K562 (cell line): ENCODE measurements at regions not wholly inside any gene's neighbourhood (a gene's known extent, or its start where the extent isn't known, plus 50 kb on each side); places are given as distances from the start of the nearest gene placed in this dataset.
"Not testable (repeated sequence)": the region's sequence is repeated elsewhere in the genome, so short reads cannot be mapped to it uniquely, and the experiment has no call there.

Experiments
- ATAC-seq: fragments of 200-7000 bp; cut with Tn5 transposase; 3 replicates; pipeline ENCODE4 v1.9.1; 2020; ENCODE audit warnings: moderate library complexity
- BruUV-seq: library from RNA; stranded (reverse); fragments of 400-500 nt; replicated peaks from 2 replicates; lab custom pipeline; 2021; lab: Mats Ljungman, UMichigan
- CTCF ChIA-PET: fragments of 300-600 bp; formaldehyde crosslinking; extraction: SDS; loops from one replicate; lab custom pipeline; 2021; ENCODE audit warnings: low intra/inter-chr PET ratio; lab: Yijun Ruan, JAX
- POLR2A ChIA-PET: fragments of 300-600, 350-650 bp; sonication (Branson Sonifier 250); formaldehyde crosslinking; extraction: SDS; loops from one replicate; lab custom pipeline; 2021; ENCODE audit warnings: antibody characterized with exemption, inconsistent platforms; lab: Yijun Ruan, JAX
- DNase-seq, 4 experiments: peaks; one replicate each; pipeline versions ENCODE4 v3.0.0 to v3.0.0-alpha.2; 2011 to 2018; ENCODE audit warnings: low spot score in 3 of 4, mixed read lengths in 3 of 4; ENCODE audit errors: extremely low read depth in 1 of 4
- FAIRE-seq: peaks from 2 replicates; lab custom pipeline; 2011; peaks lifted over from hg19 to GRCh38; lab: Jason Lieb, UNC
- H2AFZ ChIP-seq: 2 replicates; pipeline ENCODE4 v1.6.0; 2011; ENCODE audit warnings: low read depth, low read length, control low read depth, inconsistent platforms
- H3K27ac ChIP-seq: fragments of 200-600 bp; 3 replicates; pipeline ENCODE4 v1.8.0; 2011; ENCODE audit warnings: low read depth, mild to moderate bottlenecking, control low read depth, inconsistent platforms, low read length, moderate library complexity, mixed read lengths; ENCODE audit errors: extremely low read depth
- H3K27me3 ChIP-seq, 2 experiments: fragments of 300-600 bp in 1 of 2; 2 replicates in 1 of 2; 3 replicates in 1 of 2; pipeline versions ENCODE4 v1.6.0 to v1.8.0; 2011; ENCODE audit warnings: inconsistent platforms in 2 of 2, low read length in 2 of 2, mild to moderate bottlenecking in 1 of 2, mixed read lengths in 1 of 2, moderate library complexity in 1 of 2; ENCODE audit not compliant: control insufficient read depth in 2 of 2, insufficient read depth in 2 of 2
- H3K36me3 ChIP-seq: fragments of 300-600 bp; 3 replicates; pipeline ENCODE4 v1.8.0; 2011; ENCODE audit warnings: mild to moderate bottlenecking, low read length, inconsistent platforms; ENCODE audit not compliant: control insufficient read depth, insufficient read depth
- H3K4me1 ChIP-seq, 2 experiments: fragments of 200-600 bp in 1 of 2; replicated peaks in 1 of 2; 2 replicates in 1 of 2; 3 replicates in 1 of 2; pipeline versions ENCODE4 v1.5.1 to v1.8.0; 2011; ENCODE audit warnings: inconsistent platforms in 2 of 2, low read length in 2 of 2, mild to moderate bottlenecking in 1 of 2, mixed read lengths in 1 of 2, moderate library complexity in 1 of 2; ENCODE audit not compliant: control insufficient read depth in 2 of 2, insufficient read depth in 2 of 2
- H3K4me2 ChIP-seq: 2 replicates; pipeline ENCODE4 v1.6.1; 2011; ENCODE audit warnings: low read length, control low read depth, inconsistent platforms, mixed read lengths; ENCODE audit not compliant: insufficient read depth
- H3K4me3 ChIP-seq: fragments of 200-600 bp; sonication (generic), shearing (Covaris generic); 2 replicates; pipeline ENCODE4 v1.5.1; 2016; ENCODE audit warnings: control low read depth, inconsistent platforms
- H3K79me2 ChIP-seq: fragments of 200-600 bp; 3 replicates; pipeline ENCODE4 v1.8.0; 2011; ENCODE audit warnings: low read length, inconsistent platforms; ENCODE audit not compliant: control insufficient read depth, insufficient read depth
- H3K9ac ChIP-seq, 2 experiments: 2 replicates each; pipeline versions ENCODE4 v1.6.0 to v1.6.1; 2011; ENCODE audit warnings: low read depth in 2 of 2, low read length in 2 of 2, control low read depth in 1 of 2, inconsistent platforms in 1 of 2, mild to moderate bottlenecking in 1 of 2, mixed read lengths in 1 of 2; ENCODE audit not compliant: insufficient read depth in 1 of 2
- H3K9me1 ChIP-seq: one replicate; pipeline ENCODE4 v1.6.0; 2011; ENCODE audit warnings: inconsistent platforms, mild to moderate bottlenecking, low read length, moderate library complexity; ENCODE audit not compliant: control insufficient read depth, insufficient read depth
- H3K9me3 ChIP-seq: replicated peaks from 2 replicates; pipeline ENCODE4 v1.5.1; 2011; ENCODE audit warnings: low read depth, low read length, inconsistent platforms; ENCODE audit not compliant: control insufficient read depth, insufficient read depth
- H4K20me1 ChIP-seq: replicated peaks from 2 replicates; pipeline ENCODE4 v1.6.1; 2011; ENCODE audit warnings: low read length, inconsistent platforms, mixed read lengths; ENCODE audit not compliant: control insufficient read depth, insufficient read depth
- MEIS2 ChIP-seq: fragments of 450-650 bp; IDR thresholded peaks from 2 replicates; pipeline ENCODE4 v1.6.1; 2014; ENCODE audit warnings: mild to moderate bottlenecking; ENCODE audit not compliant: partially characterized antibody
- WGBS: fragments of 100-300 bp; shearing (Covaris generic); methylation state at CpG from one replicate; pipeline ENCODE4 v1.1.6; 2016; ENCODE audit warnings: low coverage, mixed read lengths; ENCODE audit not compliant: insufficient coverage; ENCODE audit errors: missing lambda C conversion rate; 5-methylcytosine and 5-hydroxymethylcytosine counted together
- in situ Hi-C: fragments of 300-500 bp; cut with MboI; formaldehyde crosslinking; loops from 4 replicates; pipeline ENCODE4 v1.15.0; 2018; ENCODE audit warnings: inconsistent platforms, mixed read lengths
- intact Hi-C: fragments of 100-400 bp; cut with micrococcal nuclease; formaldehyde crosslinking; loops from 2 replicates; pipeline ENCODE4 v1.14.2; 2022
- TF ChIP-seq, protein P1 (sequence below), 2 experiments: IDR thresholded peaks in 1 of 2; conservative IDR thresholded peaks in 1 of 2; 2 replicates each; pipeline ENCODE4 v1.6.1; 2016; ENCODE audit warnings: low read depth in 2 of 2, mild to moderate bottlenecking in 1 of 2, missing compliant biosample characterization in 1 of 2, missing genetic modification characterization in 1 of 2, moderate library complexity in 1 of 2
- TF ChIP-seq, protein P2 (sequence below): fragments of 450-650 bp; IDR thresholded peaks from 2 replicates; pipeline ENCODE4 v1.6.1; 2016

GRCh38 chr6:26928190-26928589 is 268.6 kb upstream of the ZNF322 start:
- H3K9ac ChIP-seq, in situ Hi-C loops, H3K36me3 ChIP-seq, H3K9me3 ChIP-seq, H3K4me2 ChIP-seq, CTCF ChIA-PET, H3K79me2 ChIP-seq, H3K9me1 ChIP-seq, BruUV-seq, FAIRE-seq, H3K4me1 ChIP-seq, H2AFZ ChIP-seq, H4K20me1 ChIP-seq, POLR2A ChIA-PET, H3K27me3 ChIP-seq, DNase-seq, intact Hi-C loops, ATAC-seq, H3K4me3 ChIP-seq, H3K27ac ChIP-seq: not testable (repeated sequence)
- WGBS, result 20% methylated on average over 1 of the region's 2 CpGs
- TF ChIP-seq, protein P1, sequence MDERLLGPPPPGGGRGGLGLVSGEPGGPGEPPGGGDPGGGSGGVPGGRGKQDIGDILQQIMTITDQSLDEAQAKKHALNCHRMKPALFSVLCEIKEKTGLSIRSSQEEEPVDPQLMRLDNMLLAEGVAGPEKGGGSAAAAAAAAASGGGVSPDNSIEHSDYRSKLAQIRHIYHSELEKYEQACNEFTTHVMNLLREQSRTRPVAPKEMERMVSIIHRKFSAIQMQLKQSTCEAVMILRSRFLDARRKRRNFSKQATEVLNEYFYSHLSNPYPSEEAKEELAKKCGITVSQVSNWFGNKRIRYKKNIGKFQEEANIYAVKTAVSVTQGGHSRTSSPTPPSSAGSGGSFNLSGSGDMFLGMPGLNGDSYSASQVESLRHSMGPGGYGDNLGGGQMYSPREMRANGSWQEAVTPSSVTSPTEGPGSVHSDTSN (CRISPR knock-in tag; IDR thresholded peaks at IDR 0.05; ENCODE audit: low read depth), result not testable (repeated sequence)
- TF ChIP-seq, protein P1 (tag; conservative IDR thresholded peaks at IDR 0.05; ENCODE audit: low read depth), result peak; percentile 74
- peak; percentile 85 for TF ChIP-seq MEIS2
- TF ChIP-seq, protein P2, sequence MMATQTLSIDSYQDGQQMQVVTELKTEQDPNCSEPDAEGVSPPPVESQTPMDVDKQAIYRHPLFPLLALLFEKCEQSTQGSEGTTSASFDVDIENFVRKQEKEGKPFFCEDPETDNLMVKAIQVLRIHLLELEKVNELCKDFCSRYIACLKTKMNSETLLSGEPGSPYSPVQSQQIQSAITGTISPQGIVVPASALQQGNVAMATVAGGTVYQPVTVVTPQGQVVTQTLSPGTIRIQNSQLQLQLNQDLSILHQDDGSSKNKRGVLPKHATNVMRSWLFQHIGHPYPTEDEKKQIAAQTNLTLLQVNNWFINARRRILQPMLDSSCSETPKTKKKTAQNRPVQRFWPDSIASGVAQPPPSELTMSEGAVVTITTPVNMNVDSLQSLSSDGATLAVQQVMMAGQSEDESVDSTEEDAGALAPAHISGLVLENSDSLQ, result peak; percentile 87
